ENCODE measurements at regions not wholly inside any gene's neighbourhood (a gene's known extent, or its start where the extent isn't known, plus 50 kb on each side); places are given as distances from the start of the nearest gene placed in this dataset.

GRCh38 chr4:137678796-137679195 is 146.5 kb upstream of the PCDH18 start:
- TF ChIP-seq CTCF (IDR thresholded peaks at IDR 0.05; ENCODE audit: low read depth, low read length, missing input control), result no peak
- no peak for TF ChIP-seq EGR1 (IDR thresholded peaks at IDR 0.05; ENCODE audit: low read depth in 2 of 2)
- no peak for TF ChIP-seq RAD21 (IDR thresholded peaks at IDR 0.05)
- no peak for TF ChIP-seq ATF3 (IDR thresholded peaks at IDR 0.05)
- TF ChIP-seq TAF1 (conservative IDR thresholded peaks at IDR 0.05), result no peak
- TF ChIP-seq HNF4A (conservative IDR thresholded peaks at IDR 0.05), result no peak

Data from liver (tissue), 3 donors.